ENCODE measurements at regions not wholly inside any gene's neighbourhood (a gene's known extent, or its start where the extent isn't known, plus 50 kb on each side); places are given as distances from the start of the nearest gene placed in this dataset.

DNA sequence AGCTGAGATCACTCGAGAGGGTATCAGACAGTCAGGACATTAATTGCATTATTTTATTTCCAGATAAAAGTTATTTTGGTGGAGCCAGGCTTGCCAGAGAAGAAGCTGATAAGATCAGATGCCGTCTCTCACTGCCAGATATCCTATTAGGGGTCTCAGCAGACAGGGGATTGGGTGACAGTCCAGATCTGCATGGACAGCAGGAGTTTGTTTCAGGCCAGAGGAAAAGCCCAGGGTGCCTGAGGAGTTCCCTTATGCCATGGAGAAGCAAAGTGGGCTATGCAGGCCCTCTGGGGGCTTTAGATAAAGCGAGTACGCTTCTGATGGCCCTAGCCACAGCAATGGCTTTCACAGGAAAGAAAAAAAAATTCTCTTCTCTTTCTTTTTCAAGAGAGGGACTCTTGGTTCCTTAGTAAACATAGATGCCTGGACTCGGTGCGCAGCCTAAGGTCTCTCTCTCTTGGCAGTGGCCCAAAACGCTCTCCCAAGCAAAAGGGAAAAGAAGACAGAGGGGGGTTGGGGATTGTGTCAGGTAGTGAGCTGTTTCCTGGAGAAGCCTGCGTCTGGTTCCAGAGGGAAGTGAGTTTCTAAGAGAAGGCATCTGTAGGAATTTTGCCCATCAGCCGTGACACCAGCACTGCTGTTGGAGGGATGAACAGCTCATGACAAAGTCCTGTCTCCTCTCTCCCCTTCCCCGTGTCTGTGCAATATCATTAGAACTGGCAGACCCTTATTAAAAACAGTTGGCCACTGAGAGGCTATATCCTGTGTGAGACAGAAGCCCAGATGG lies 166.3 kb upstream of the FOXF1 start:
- TF ChIP-seq CTCF (IDR thresholded peaks at IDR 0.05; ENCODE audit: insufficient read depth, low read depth, low read length) (no peak), EZH2 (IDR thresholded peaks at IDR 0.05; ENCODE audit: insufficient read depth, low read length) (no peak)

Data from astrocyte (in vitro differentiated cells and primary cell).